BLaER1 treated with 17β-estradiol and CSF1 and Interleukin-3, amounts not matched to agents 10 nM and 100 nM (cell line): ENCODE measurements at regions not wholly inside any gene's neighbourhood (a gene's known extent, or its start where the extent isn't known, plus 50 kb on each side); places are given as distances from the start of the nearest gene placed in this dataset.
"Not testable (repeated sequence)": the region's sequence is repeated elsewhere in the genome, so short reads cannot be mapped to it uniquely, and the experiment has no call there.

Experiments
- H3K27ac ChIP-seq, 11 experiments: shearing (Covaris generic); formaldehyde crosslinking; 2 replicates each; pipeline ENCODE4 v1.8.1; 2022
- H3K27me3 ChIP-seq, 11 experiments: shearing (Covaris generic); formaldehyde crosslinking; 2 replicates each; pipeline ENCODE4 v1.8.1; 2022
- H3K36me3 ChIP-seq, 11 experiments: shearing (Covaris generic); formaldehyde crosslinking; 2 replicates each; pipeline ENCODE4 v1.8.1; 2022
- H3K4me1 ChIP-seq, 10 experiments: shearing (Covaris generic); formaldehyde crosslinking; 2 replicates each; pipeline ENCODE4 v1.8.1; 2022
- H3K4me2 ChIP-seq, 11 experiments: shearing (Covaris generic); formaldehyde crosslinking; 2 replicates each; pipeline ENCODE4 v1.8.1; 2022
- H3K4me3 ChIP-seq, 10 experiments: shearing (Covaris generic); formaldehyde crosslinking; 2 replicates each; pipeline ENCODE4 v1.8.1; 2022
- H3K9ac ChIP-seq, 11 experiments: shearing (Covaris generic); formaldehyde crosslinking; 2 replicates each; pipeline ENCODE4 v1.8.1; 2022
- H3K9me3 ChIP-seq, 11 experiments: shearing (Covaris generic); formaldehyde crosslinking; replicated peaks in 1 of 11; 2 replicates each; pipeline ENCODE4 v1.8.1; 2022
- H4K20me1 ChIP-seq, 11 experiments: shearing (Covaris generic); formaldehyde crosslinking; 2 replicates each; pipeline ENCODE4 v1.8.1; 2022
- Cebpa-rat ChIP-seq, 11 experiments: shearing (Covaris generic); IDR thresholded peaks; 2 replicates each; pipeline ENCODE4 v1.8.1; 2022

DNA sequence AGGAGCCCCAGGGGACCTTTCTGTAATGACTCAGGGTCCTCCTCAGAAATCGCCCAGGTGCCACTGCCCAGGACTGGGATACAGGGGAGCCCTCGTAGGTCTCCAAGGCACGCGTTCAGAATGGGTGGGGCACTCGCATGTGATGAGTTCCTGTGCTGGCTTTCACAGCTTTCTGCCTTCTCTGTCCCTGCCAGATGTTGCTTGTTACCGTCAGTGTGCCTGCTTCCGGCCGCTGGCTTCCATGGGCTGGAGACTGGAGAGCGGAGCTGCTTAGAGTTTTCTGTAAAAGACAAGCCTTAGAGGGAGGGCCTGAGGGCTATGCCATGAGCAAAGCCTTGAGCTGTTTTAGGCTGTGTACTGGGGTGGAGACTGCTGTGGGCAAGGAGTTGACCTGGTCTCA lies 75.0 kb upstream of the SLC24A4 start:
- peaks cover 40 to 51% (median 44%) of the 10 kb centered on the region in 11 experiments for H3K9me3 ChIP-seq
- no peaks in the 10 kb centered on the region for H4K20me1 ChIP-seq
- H3K27ac ChIP-seq = no peak overlapping the region
- no peak overlapping the region for H3K4me2 ChIP-seq
- H3K4me3 ChIP-seq = no peak overlapping the region
- 0 out of 22 replicates have a peak, but pooled peaks cover 0 to 4% (median 0%) of the 10 kb centered on the region in 11 experiments for H3K36me3 ChIP-seq
- H3K9ac ChIP-seq = no peak overlapping the region
- TF ChIP-seq Cebpa-rat (IDR thresholded peaks at IDR 0.05) = no peak
- H3K4me1 ChIP-seq = 0 out of 20 replicates have a peak, but pooled peaks cover 0 to 4% (median 0%) of the 10 kb centered on the region in 10 experiments
- H3K27me3 ChIP-seq = no peaks in the 10 kb centered on the region

DNA sequence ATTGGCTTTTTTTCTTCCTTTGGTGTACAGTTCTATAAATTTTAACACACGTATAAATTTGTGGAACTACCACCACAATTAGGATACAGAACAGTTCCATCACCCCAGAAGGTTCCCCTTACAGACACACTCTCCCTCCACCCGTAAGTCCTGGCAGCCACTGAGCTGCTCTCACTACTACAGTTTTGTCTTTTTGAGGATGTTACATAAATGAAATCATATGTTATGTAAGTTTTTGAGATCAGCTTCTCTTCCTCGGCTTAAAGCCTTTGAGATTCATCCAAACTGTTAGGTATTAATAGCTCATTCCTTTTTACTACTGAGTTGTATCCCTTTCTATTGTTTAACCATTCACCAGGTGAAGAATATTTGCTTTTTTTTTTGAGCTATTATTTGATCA lies 74.3 kb upstream of the SLC24A4 start:
- Histone ChIP-seq H3K4me3 (no peak overlapping the region), H4K20me1 (no peaks in the 10 kb centered on the region), H3K27ac (no peak overlapping the region), H3K36me3 (0 out of 22 replicates have a peak, but pooled peaks cover 0 to 4% (median 0%) of the 10 kb centered on the region in 11 experiments), H3K4me1 (0 out of 20 replicates have a peak, but pooled peaks cover 0 to 4% (median 0%) of the 10 kb centered on the region in 10 experiments), H3K27me3 (no peaks in the 10 kb centered on the region), H3K9ac (no peak overlapping the region), H3K4me2 (no peak overlapping the region), H3K9me3 (peaks cover 33 to 44% (median 38%) of the 10 kb centered on the region in 11 experiments)
- TF ChIP-seq Cebpa-rat (IDR thresholded peaks at IDR 0.05) = no peak

DNA sequence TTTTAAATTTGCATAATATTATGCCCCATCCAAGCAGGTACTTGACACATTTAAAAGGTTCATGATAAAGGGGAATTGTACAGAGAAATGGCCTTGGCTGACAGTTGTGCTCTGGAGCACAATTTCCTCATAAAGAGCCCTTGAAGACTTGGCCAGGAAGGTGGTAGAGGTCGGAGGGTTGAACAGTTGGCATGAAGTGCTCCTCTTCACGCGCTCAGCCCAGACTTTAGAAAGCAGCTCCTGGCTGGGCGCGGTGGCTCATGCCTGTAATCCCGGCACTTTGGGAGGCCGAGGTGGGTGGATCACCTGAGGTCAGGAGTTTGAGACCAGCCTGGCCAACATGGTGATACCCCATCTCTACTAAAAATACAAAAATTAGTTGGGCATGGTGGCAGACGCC lies 72.6 kb upstream of the SLC24A4 start:
- H3K4me1 ChIP-seq = not testable (repeated sequence)

DNA sequence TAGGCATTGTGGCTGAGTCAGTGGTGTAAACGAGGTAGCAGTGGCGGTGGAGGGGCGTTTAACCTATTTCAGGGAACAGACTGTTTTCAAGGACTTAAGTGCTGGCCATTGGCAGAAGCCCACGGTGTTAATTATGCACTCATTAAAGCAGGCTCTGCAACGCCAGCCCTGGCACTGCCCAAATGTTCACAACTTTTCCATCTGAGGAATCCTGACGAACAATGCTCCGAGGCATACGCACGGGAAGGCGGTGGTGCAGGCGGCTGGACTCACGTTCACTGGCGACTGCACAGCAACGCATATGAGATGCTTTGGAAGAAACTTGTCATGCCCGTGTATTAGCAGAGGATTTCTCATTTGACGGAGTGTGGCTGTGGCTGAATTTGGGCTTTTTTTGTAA lies 70.6 kb upstream of the SLC24A4 start:
- no peak for TF ChIP-seq Cebpa-rat (IDR thresholded peaks at IDR 0.05)

More for the DNA sequence above, 72.6 kb upstream of the SLC24A4 start:
- H3K27me3 ChIP-seq, H3K36me3 ChIP-seq, H3K4me2 ChIP-seq, H3K4me3 ChIP-seq, H4K20me1 ChIP-seq, H3K27ac ChIP-seq, H3K9ac ChIP-seq: not testable (repeated sequence)
- peaks cover 16 to 27% (median 22%) of the 10 kb centered on the region in 11 experiments for H3K9me3 ChIP-seq

DNA sequence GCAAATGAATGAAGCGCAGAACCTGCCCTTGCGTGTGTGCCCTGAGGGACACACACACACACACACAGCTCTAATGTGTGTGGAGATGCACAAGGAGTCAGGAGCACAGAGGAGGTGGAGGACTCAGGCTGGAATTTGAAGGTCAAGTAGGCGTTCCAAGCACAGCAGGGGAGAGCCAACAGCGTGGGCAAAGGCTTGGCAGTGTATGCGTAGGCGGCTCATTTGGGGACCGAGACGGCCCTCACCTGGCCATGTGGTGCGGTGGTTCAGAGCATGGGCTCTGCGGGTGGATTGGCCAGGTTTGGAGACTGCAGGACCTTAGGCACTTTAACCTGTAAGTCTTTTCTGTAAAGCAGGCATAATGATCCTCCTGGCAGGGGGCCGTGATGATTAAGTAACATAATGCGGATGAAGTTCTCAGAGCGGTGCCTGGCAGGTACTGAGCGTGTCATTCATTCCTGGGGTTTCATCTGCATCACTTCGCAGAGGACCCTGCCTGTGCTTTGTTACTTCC lies 69.5 kb upstream of the SLC24A4 start:
- H3K9ac ChIP-seq = no peak overlapping the region
- TF ChIP-seq Cebpa-rat (IDR thresholded peaks at IDR 0.05) = no peak
- no peaks in the 10 kb centered on the region for H3K36me3 ChIP-seq
- H3K27me3 ChIP-seq = no peaks in the 10 kb centered on the region
- no peak overlapping the region for H3K4me2 ChIP-seq
- no peaks in the 10 kb centered on the region for H4K20me1 ChIP-seq
- H3K9me3 ChIP-seq = no peaks in the 10 kb centered on the region
- peaks cover 0 to 7% (median 5%) of the 10 kb centered on the region in 10 experiments; a peak in 12 of 20 replicates for H3K4me1 ChIP-seq
- no peak overlapping the region for H3K4me3 ChIP-seq
- H3K27ac ChIP-seq = no peak overlapping the region

More for the DNA sequence above, 70.6 kb upstream of the SLC24A4 start:
- H3K4me3 ChIP-seq = no peak overlapping the region
- H3K9ac ChIP-seq = no peak overlapping the region
- peaks cover 0 to 8% (median 2%) of the 10 kb centered on the region in 11 experiments; a peak in 8 of 22 replicates for H3K9me3 ChIP-seq
- H3K27me3 ChIP-seq = no peaks in the 10 kb centered on the region
- no peak overlapping the region for H3K4me2 ChIP-seq
- H4K20me1 ChIP-seq = no peaks in the 10 kb centered on the region
- no peaks in the 10 kb centered on the region for H3K36me3 ChIP-seq
- H3K4me1 ChIP-seq = 0 out of 20 replicates have a peak, but pooled peaks cover 0 to 4% (median 0%) of the 10 kb centered on the region in 10 experiments
- no peak overlapping the region for H3K27ac ChIP-seq

DNA sequence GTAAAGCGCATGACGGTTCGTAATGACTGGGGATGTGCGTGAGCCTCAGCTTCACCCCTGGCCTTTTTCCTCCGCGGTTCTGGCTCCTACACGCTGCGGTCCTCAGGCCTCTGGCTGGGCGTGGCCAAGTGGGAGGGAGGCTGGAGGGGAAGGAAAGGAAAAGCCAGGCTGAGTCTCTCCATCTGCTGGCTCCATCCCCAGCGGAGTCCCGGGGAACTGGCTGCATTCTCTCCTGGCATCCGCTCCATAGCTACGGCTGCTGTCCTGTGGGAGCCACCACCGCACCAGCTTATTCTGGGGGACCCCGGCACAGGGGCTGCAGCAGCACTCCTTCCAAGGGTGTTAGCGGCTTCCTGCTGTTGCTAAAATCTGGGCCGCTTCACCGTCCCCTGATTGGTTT lies 68.2 kb upstream of the SLC24A4 start:
- no peak overlapping the region for H3K27ac ChIP-seq
- no peak for TF ChIP-seq Cebpa-rat (IDR thresholded peaks at IDR 0.05)
- no peaks in the 10 kb centered on the region for H4K20me1 ChIP-seq
- H3K4me2 ChIP-seq = no peak overlapping the region
- H3K36me3 ChIP-seq = no peaks in the 10 kb centered on the region
- no peak overlapping the region for H3K4me3 ChIP-seq
- no peak overlapping the region for H3K9ac ChIP-seq
- no peaks in the 10 kb centered on the region for H3K27me3 ChIP-seq
- peaks cover 0 to 21% (median 14%) of the 10 kb centered on the region in 10 experiments; a peak in 13 of 20 replicates for H3K4me1 ChIP-seq
- no peaks in the 10 kb centered on the region for H3K9me3 ChIP-seq

DNA sequence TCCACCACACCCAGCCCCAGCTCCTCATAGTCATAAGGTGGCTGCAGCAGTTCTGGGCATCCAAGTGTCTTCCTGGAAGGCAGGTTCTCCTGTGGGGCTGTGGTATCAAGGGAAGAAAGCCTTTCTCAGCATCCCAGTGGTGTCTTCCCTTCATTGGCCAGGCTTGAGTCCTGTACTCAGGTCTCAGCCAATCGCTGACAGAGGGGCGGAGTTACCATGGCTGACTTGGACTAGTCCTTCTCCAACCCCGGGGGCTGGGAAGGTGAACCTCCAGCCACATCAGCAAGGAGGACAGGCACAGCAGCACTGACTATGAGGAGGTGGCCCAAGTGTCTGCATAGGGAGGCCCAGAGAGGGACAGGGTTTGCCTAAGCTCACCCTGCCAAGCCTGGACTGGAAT lies 64.0 kb upstream of the SLC24A4 start:
- Histone ChIP-seq H4K20me1 (no peaks in the 10 kb centered on the region), H3K36me3 (no peaks in the 10 kb centered on the region), H3K9me3 (no peaks in the 10 kb centered on the region), H3K9ac (0 out of 22 replicates have a peak overlapping the region, but pooled peaks of 1 of the 11 experiments have one; percentile 18), H3K4me3 (no peak overlapping the region), H3K4me1 (peaks cover 0 to 29% (median 21%) of the 10 kb centered on the region in 10 experiments; a peak in 15 of 20 replicates), H3K4me2 (peak overlapping the region in 6 of 11 experiments; percentile 15 to 47 (median 30); a peak in 9 of 22 replicates), H3K27ac (peak overlapping the region in 4 of 11 experiments; percentile 21 to 35 (median 29); a peak in 6 of 22 replicates), H3K27me3 (no peaks in the 10 kb centered on the region)
- TF ChIP-seq Cebpa-rat (IDR thresholded peaks at IDR 0.05) = no peak

DNA sequence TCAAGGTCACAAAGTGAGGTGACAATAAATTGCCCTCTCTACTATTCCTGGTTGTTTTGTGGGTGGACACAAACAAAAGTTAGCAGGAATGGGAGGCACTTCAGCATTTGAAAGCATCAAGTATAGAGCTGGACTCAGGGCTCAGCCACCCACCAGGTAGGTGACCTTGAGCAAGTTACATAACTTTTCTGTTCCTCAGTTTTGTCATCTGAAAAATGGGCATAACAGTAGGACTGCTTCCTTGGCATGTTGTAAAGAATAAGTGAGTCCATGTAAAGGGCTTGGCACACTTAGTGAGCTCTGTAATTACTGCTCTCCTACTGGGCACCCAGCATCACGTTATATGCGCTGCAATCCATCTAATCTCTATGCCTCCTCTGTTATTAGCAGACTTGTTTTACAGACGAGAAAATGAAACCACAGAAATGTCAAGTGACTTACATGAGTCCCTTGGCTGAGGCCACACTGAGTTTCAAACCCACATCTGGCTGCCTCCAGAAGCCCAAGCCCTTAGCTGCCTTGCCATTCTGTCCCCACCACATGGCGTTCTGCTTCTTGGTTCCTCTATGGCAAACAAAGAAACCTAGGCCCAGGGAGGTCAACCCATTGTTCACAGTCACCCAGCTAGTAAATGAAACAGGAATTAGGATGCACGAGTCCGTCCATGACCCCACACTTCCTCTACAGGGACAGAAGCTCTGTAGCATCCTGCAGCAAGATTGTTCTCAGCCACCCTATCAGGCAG lies 63.2 kb upstream of the SLC24A4 start:
- no peak overlapping the region for H3K4me3 ChIP-seq
- peak overlapping the region in 1 of 11 experiments; percentile 27; a peak in 1 of 22 replicates for H3K9ac ChIP-seq
- no peaks in the 10 kb centered on the region for H3K9me3 ChIP-seq
- peak overlapping the region in 5 of 11 experiments; percentile 15 to 49 (median 41); a peak in 8 of 22 replicates for H3K27ac ChIP-seq
- H3K4me2 ChIP-seq = peak overlapping the region in 6 of 11 experiments; percentile 10 to 47 (median 27); a peak in 11 of 22 replicates
- no peaks in the 10 kb centered on the region for H4K20me1 ChIP-seq
- H3K4me1 ChIP-seq = peaks cover 0 to 29% (median 21%) of the 10 kb centered on the region in 10 experiments; a peak in 15 of 20 replicates
- no peaks in the 10 kb centered on the region for H3K36me3 ChIP-seq
- no peaks in the 10 kb centered on the region for H3K27me3 ChIP-seq
- no peak for TF ChIP-seq Cebpa-rat (IDR thresholded peaks at IDR 0.05)

DNA sequence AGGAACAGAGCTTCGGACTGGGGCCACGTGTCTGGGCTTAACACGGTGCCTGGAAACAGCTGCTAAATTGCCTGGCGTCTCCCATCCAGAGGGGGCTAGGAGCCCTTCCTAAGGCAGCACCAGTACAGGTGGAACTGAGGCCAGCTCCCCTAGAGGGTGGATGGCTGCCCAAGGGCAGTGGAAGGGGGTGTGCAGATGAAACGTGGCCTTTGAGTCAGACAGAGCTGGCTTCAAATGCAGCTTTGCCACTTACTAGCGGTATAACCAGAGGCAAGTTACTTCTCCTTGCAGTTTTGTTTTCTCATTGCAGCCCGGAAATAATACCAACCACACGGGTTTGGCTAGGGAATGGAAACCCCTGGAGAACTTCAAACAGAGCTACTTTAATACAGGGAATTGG lies 59.3 kb upstream of the SLC24A4 start:
- H3K9me3 ChIP-seq = no peaks in the 10 kb centered on the region
- H3K27me3 ChIP-seq = no peaks in the 10 kb centered on the region
- H3K36me3 ChIP-seq = no peaks in the 10 kb centered on the region
- no peaks in the 10 kb centered on the region for H4K20me1 ChIP-seq
- no peak overlapping the region for H3K9ac ChIP-seq
- no peak for TF ChIP-seq Cebpa-rat (IDR thresholded peaks at IDR 0.05)
- H3K4me2 ChIP-seq = no peak overlapping the region
- peaks cover 0 to 21% (median 12%) of the 10 kb centered on the region in 10 experiments; a peak in 15 of 20 replicates for H3K4me1 ChIP-seq
- H3K4me3 ChIP-seq = no peak overlapping the region
- no peak overlapping the region for H3K27ac ChIP-seq
